ENCODE measurements at regions not wholly inside any gene's neighbourhood (a gene's known extent, or its start where the extent isn't known, plus 50 kb on each side); places are given as distances from the start of the nearest gene placed in this dataset.
A peak's percentile ranks its signal among the peaks of the same experiment; 100 is the strongest.

DNA sequence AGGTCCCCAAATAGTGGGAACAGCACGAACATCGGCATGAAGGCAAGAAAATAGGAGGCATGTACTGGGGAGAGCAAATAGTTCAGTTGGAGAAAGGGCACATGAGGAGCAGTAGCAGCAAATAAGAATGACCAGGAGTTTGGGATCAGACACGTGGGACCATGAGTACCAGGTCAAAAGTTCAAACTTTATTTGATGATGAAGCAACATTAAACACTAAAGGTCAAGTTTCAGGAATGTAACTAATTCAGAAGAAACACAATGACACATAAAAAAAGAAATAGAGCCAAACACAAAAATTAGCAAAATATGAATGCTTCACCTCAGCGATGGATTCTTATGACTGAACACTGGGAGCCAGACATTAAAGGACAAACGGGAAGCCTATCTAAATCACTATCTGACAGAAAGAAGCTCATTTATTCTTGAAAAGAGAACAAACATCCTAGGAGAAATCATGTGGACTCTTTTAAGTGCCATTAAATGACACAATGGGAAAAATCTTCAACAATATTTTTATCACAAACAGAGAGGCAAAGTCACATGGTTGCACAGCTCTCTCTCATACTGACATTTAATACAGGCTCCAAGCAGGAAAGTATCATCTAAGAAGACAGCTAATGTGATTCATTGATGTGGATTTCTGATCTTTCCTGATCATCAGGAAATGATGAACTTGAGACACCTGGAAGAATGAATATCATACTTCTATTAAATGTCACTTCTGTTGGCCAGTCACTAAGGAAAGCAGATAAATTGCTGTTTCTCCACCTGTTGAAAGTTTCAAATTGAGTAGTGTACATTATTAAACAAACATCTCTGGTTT, 216.9 kb upstream of the THBS1 start:
- no peak overlapping the region for H3K4me3 Mint-ChIP-seq
- ATAC-seq (replicated peaks) (no peak), DNase-seq (no peak)
- no peaks in the 10 kb centered on the region for H3K4me1 Mint-ChIP-seq
- peaks cover 3 to 5% of the 10 kb centered on the region in 2 donors for H3K9me3 Mint-ChIP-seq
- H3K27me3 Mint-ChIP-seq = peaks cover 4 to 22% of the 10 kb centered on the region in 2 donors
- H3K27ac Mint-ChIP-seq = no peak overlapping the region
- H3K36me3 Mint-ChIP-seq = no peaks in the 10 kb centered on the region

DNA sequence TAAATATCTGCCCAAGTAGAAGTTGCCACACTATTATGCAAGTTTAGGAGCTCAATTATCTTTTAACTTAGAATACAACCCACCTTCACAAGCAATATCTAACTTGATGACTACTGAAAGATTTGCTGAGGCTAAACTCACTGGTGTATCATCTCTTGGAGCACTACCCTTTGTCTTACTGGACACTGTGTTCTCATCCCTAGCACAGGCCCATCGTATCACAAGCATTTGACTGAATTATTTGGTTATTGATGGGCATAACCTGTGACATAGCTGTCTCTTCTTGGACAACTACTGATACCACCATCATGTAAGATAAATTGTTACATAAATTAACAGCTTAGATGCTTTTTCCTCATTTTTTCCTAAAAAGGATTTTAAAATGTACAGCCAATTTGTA, 216.2 kb upstream of the THBS1 start:
- Mint-ChIP-seq H3K4me1 (no peaks in the 10 kb centered on the region), H3K27me3 (peaks cover 0 to 18% of the 10 kb centered on the region in 2 donors), H3K27ac (no peak overlapping the region), H3K4me3 (no peak overlapping the region), H3K36me3 (no peaks in the 10 kb centered on the region), H3K9me3 (peaks cover 3 to 5% of the 10 kb centered on the region in 2 donors)
- no peak for ATAC-seq (replicated peaks)
- DNase-seq = no peak

- peaks cover 5% of the 10 kb centered on the region in 2 donors for H3K9me3 Mint-ChIP-seq
- no peak for DNase-seq
- no peak overlapping the region for H3K4me3 Mint-ChIP-seq
- no peak overlapping the region for H3K27ac Mint-ChIP-seq
- ATAC-seq (replicated peaks) = no peak
- no peaks in the 10 kb centered on the region for H3K4me1 Mint-ChIP-seq
- H3K36me3 Mint-ChIP-seq = no peaks in the 10 kb centered on the region
- H3K27me3 Mint-ChIP-seq = peaks cover 0 to 18% of the 10 kb centered on the region in 2 donors
Observed at GRCh38 chr15:39365161-39365560, 215.7 kb upstream of the THBS1 start.

DNA sequence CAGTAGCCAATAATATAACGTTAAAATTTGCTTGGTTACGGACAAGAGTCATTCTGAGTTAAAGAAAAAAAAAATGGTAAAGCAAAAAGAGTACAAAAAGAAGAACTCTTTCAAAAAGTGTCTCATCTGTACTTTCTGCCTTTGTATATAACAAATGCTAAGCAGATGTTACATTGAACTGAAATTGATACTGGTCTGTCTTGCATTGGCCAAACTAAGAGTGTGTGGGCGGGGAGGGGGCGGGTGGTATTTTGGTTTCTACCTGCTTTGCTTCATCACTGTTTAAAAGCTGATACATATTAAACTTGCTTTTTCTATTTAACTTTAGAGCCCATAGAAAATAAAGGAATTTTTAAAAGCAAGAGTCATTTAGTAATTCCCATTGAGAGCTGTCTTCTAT, 215.0 kb upstream of the THBS1 start:
- Mint-ChIP-seq H3K4me3 (no peak overlapping the region), H3K9me3 (peaks cover 5 to 9% of the 10 kb centered on the region in 2 donors), H3K4me1 (no peaks in the 10 kb centered on the region), H3K36me3 (no peaks in the 10 kb centered on the region), H3K27ac (no peak overlapping the region), H3K27me3 (peaks cover 0 to 18% of the 10 kb centered on the region in 2 donors)
- DNase-seq = no peak
- ATAC-seq (replicated peaks) = no peak

GRCh38 chr15:39367596-39367995, 213.3 kb upstream of the THBS1 start:
- Mint-ChIP-seq H3K36me3 (no peaks in the 10 kb centered on the region), H3K27me3 (peaks cover 0 to 12% of the 10 kb centered on the region in 2 donors), H3K4me1 (no peaks in the 10 kb centered on the region), H3K4me3 (no peak overlapping the region), H3K9me3 (peaks cover 14 to 17% of the 10 kb centered on the region in 2 donors), H3K27ac (no peak overlapping the region)
- DNase-seq (no peak), ATAC-seq (replicated peaks) (no peak)

- Mint-ChIP-seq H3K36me3 (no peaks in the 10 kb centered on the region), H3K4me1 (no peaks in the 10 kb centered on the region), H3K27me3 (peaks cover 4 to 6% of the 10 kb centered on the region in 2 donors), H3K4me3 (no peak overlapping the region), H3K9me3 (peaks cover 14 to 18% of the 10 kb centered on the region in 2 donors), H3K27ac (no peak overlapping the region)
- DNase-seq = no peak
- ATAC-seq (replicated peaks) = no peak
Observed at GRCh38 chr15:39369768-39370167, 211.1 kb upstream of the THBS1 start.

DNA sequence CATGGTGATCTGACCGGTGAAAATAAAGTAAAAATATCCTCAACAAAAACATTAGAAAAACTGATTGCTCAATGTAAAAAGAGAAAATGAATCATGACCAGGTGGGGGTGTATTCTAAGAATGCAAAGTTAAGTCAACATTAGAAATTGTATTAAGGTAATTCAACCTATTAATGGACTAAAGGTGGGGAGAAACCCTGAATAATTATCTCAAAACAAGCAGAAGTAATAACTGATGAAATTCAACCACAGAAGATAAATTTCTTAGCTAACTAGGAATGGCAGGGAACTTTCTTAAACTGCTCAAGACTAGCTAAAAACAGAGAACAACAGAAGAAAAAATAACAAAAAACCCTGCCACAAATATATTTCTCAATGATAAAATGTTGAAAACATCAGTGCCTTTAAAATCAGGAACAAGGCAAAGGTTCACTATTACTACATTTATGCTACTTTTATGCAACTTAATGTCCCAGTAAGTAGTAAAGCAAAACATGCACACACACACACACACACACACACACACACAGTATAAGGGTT, 204.4 kb upstream of the THBS1 start:
- ATAC-seq (replicated peaks) (no peak), DNase-seq (no peak)

GRCh38 chr15:39381517-39381916, 199.4 kb upstream of the THBS1 start:
- H3K4me3 Mint-ChIP-seq = no peak overlapping the region
- no peaks in the 10 kb centered on the region for H3K9me3 Mint-ChIP-seq
- DNase-seq (no peak), ATAC-seq (replicated peaks) (peak; percentile 43 to 78)
- no peaks in the 10 kb centered on the region for H3K36me3 Mint-ChIP-seq
- H3K4me1 Mint-ChIP-seq = peaks cover 0 to 10% of the 10 kb centered on the region in 2 donors
- H3K27ac Mint-ChIP-seq = no peak overlapping the region
- H3K27me3 Mint-ChIP-seq = no peaks in the 10 kb centered on the region

More for the DNA sequence above, 204.4 kb upstream of the THBS1 start:
- H3K27ac Mint-ChIP-seq = no peak overlapping the region
- no peaks in the 10 kb centered on the region for H3K36me3 Mint-ChIP-seq
- peaks cover 0 to 4% of the 10 kb centered on the region in 2 donors for H3K27me3 Mint-ChIP-seq
- H3K4me1 Mint-ChIP-seq = peaks cover 0 to 5% of the 10 kb centered on the region in 2 donors
- no peak overlapping the region for H3K4me3 Mint-ChIP-seq
- peaks cover 8 to 9% of the 10 kb centered on the region in 2 donors for H3K9me3 Mint-ChIP-seq

DNA sequence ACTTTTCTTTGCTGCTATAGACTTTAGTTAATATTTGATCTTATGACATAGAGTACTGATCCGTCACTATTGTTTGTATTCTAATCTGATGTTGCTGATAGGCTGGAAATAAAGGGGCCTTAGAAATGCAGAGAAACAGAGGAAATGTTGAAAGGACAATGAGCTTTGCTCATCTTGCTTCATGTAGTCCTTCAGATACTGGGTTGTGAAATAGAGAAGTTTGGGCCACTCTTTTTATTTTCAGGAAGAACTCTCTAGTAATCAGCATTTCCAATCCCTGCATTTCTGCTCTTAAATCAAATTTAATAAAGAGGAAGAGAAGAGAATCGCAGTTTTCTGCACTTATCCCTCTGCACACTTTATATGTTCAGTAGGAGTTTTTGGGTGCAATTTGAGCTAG, 192.8 kb upstream of the THBS1 start:
- DNase-seq (no peak), ATAC-seq (replicated peaks) (no peak)
- no peaks in the 10 kb centered on the region for H3K36me3 Mint-ChIP-seq

GRCh38 chr15:39391230-39391629, 189.6 kb upstream of the THBS1 start:
- no peaks in the 10 kb centered on the region for H3K9me3 Mint-ChIP-seq
- ATAC-seq (replicated peaks) (no peak), DNase-seq (no peak)
- no peaks in the 10 kb centered on the region for H3K4me1 Mint-ChIP-seq
- no peak overlapping the region for H3K27ac Mint-ChIP-seq
- no peaks in the 10 kb centered on the region for H3K36me3 Mint-ChIP-seq
- H3K27me3 Mint-ChIP-seq = peaks cover 0 to 7% of the 10 kb centered on the region in 2 donors
- no peak overlapping the region for H3K4me3 Mint-ChIP-seq

More for the DNA sequence above, 192.8 kb upstream of the THBS1 start:
- Mint-ChIP-seq H3K4me1 (no peaks in the 10 kb centered on the region), H3K9me3 (no peaks in the 10 kb centered on the region), H3K27ac (no peak overlapping the region), H3K27me3 (no peaks in the 10 kb centered on the region), H3K4me3 (no peak overlapping the region)

DNA sequence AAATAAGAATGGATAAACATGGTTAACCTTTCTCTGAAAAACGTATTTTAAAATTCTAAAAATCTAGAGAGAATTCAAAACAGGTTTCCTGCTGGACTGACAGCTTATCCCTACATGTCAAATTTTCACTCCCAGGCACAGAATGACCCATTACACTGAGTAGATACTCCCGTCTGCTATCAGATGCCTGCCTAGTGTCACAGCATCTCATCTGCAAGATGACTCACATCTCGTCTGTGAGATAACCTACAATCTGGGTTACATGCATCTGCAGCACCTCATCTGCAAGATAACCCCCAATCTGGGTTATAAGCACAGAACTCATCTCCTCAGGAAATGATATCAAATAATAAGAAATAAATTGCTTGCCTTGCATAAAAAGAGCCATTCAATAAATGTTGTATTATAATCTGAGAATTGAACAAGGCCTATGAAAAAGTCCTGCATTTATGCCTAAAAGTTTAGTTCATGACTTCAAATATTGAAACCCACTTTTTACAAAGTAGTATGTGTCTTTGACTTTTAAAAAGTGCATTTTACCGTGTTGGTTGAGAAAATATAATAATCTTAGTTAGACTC, 188.3 kb upstream of the THBS1 start:
- Mint-ChIP-seq H3K4me3 (no peak overlapping the region), H3K27me3 (peaks cover 0 to 7% of the 10 kb centered on the region in 2 donors), H3K4me1 (no peaks in the 10 kb centered on the region), H3K36me3 (no peaks in the 10 kb centered on the region), H3K27ac (no peak overlapping the region), H3K9me3 (no peaks in the 10 kb centered on the region)
- DNase-seq (no peak), ATAC-seq (replicated peaks) (no peak)

DNA sequence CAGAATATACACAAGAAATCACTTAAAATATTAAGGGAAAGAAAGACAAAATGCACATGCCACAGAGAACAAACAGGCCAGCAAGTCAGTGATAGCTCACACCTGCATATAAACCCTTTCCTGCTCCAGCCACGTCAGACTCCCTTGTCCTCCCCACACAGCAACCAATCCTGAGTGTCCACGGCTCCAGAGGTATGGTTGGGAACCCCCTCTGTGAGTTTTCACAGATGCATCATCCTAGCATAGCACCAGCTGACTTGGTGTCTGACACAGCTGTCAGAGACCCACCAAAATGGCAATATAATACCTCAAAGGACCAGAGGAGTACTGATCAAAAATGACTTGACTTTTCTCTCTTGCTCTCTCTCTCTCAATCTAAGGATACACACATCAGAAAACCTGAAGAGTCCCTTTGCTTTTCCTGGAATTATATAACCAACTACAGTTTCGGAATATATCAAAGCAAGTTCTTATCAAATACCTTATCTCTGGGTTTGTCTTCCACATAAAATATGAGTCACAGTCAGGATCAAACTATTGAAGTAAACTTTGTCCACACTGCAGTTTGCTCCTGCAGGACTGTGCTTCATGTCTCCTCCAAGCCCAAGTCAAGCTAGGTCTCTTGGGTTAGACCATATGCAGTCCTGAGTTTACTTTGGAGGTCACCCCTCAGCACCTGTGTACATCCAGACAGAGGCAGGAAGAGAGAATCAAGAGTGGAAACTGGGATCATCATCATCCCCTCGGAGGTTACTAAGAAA, 187.1 kb upstream of the THBS1 start:
- no peak overlapping the region for H3K27ac Mint-ChIP-seq
- peaks cover 0 to 2% of the 10 kb centered on the region in 2 donors for H3K9me3 Mint-ChIP-seq
- DNase-seq (no peak), ATAC-seq (replicated peaks) (no peak)
- H3K4me1 Mint-ChIP-seq = no peaks in the 10 kb centered on the region
- no peak overlapping the region for H3K4me3 Mint-ChIP-seq
- H3K36me3 Mint-ChIP-seq = no peaks in the 10 kb centered on the region
- peaks cover 0 to 7% of the 10 kb centered on the region in 2 donors for H3K27me3 Mint-ChIP-seq

DNA sequence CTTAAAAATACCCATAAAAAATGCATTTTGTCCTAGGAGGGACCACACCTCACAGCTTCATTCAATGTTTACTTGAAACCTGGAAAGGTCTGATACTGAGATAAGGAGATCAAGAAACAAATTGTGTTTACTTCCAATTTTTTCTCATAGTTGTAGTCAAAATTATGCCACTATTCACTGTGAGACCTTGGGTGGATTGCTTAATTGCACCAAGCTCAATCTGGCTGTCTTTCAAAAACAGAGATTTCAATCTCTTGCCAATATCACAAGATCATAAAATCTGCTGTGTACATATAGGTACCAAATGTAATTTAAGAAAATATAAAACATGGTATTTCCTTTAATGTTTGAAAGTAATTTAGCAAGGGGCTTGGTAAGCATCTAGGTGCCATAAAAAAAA, 186.4 kb upstream of the THBS1 start:
- Mint-ChIP-seq H3K4me1 (no peaks in the 10 kb centered on the region), H3K9me3 (peaks cover 0 to 2% of the 10 kb centered on the region in 2 donors), H3K36me3 (no peaks in the 10 kb centered on the region), H3K27ac (no peak overlapping the region), H3K4me3 (no peak overlapping the region), H3K27me3 (peaks cover 0 to 7% of the 10 kb centered on the region in 2 donors)
- ATAC-seq (replicated peaks) = no peak
- no peak for DNase-seq

DNA sequence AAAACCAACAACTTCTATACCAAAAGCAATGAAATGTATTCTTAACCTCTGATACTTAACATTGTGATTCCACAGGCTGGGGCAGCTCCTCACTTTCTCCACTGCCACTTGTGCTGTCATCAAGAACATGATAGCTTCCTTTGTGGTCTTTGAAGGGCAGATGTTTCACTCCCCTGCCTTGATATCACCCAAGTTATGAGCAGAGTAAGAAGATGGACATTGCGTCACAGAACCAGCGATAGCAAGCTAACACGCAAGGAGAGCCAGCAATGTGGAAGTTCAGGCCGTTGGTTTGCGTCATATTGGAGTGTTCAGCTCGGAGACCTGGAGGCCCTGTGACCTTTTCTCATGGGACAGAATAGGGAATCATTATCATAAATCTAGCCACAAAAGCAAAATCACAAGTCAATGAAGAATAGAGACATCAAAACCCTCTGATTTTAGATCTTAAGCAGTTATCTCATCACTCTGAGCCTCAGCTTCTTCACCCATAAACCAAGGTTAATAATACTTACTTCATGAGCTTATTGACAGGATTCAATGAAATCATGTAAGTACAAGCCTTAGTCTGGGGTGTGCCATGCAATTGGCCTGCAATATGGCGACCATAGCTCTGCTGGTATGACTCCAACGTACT, 183.8 kb upstream of the THBS1 start:
- H3K36me3 Mint-ChIP-seq = no peaks in the 10 kb centered on the region

More for the DNA sequence above, 183.8 kb upstream of the THBS1 start:
- Mint-ChIP-seq H3K27ac (no peak overlapping the region), H3K4me3 (no peak overlapping the region), H3K27me3 (peaks cover 0 to 7% of the 10 kb centered on the region in 2 donors), H3K9me3 (peaks cover 0 to 2% of the 10 kb centered on the region in 2 donors), H3K4me1 (no peaks in the 10 kb centered on the region)
- DNase-seq (no peak), ATAC-seq (replicated peaks) (no peak)

Data from stimulated activated naive B cell treated with anti-CD40 and anti-IgM and Interleukin-4, amounts not matched to agents 10 μg/mL and 1 μg/mL and 100 μg/mL, for 72 hours (primary cell).